ENCODE measurements at regions not wholly inside any gene's neighbourhood (a gene's known extent, or its start where the extent isn't known, plus 50 kb on each side); places are given as distances from the start of the nearest gene placed in this dataset.

DNA sequence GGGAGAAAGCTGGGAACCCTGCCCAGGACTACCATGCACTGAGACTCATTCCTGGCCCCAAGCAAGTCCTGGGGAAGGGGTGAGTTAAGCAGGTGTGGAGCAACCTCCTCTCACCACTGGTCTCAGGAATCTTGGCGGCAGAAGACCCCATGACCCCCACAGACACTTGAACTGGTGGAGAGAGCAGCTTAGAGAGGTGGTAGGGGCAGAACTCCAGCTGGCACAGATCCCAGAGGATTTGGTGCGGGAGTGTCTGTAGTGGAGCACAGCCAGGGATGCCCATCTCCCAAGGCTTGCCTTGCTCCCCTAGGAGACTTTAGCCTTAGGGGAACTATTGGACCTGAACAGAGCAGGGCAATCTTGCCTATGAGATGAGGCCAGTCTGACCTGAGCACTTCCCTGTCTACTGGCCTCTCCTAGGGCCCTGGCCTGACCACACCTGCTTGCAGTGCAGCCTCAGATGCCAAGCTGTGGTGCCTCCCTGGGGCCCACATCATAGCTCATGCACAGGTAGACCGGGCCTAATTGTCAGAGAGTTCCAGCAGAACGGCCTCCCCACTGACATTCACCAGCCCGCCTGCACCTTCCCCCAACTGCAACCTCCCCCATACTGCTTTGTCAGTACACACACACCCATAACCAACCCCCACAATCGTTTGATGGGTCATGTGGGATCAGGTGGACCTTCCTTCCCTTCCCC is 78.0 kb downstream of the NAA11 start:
- TF ChIP-seq POLR2A (IDR thresholded peaks at IDR 0.05; ENCODE audit: low read length) (no peak), GATA1 (IDR thresholded peaks at IDR 0.05; ENCODE audit: low read depth, low read length) (no peak)
